ENCODE measurements at regions not wholly inside any gene's neighbourhood (a gene's known extent, or its start where the extent isn't known, plus 50 kb on each side); places are given as distances from the start of the nearest gene placed in this dataset.

GRCh38 chr15:31456354-31457060, 129.9 kb downstream of the KLF13 start:
- DNase-seq: no peak

- no peak for DNase-seq
Observed at GRCh38 chr15:31457161-31457560, 130.5 kb downstream of the KLF13 start.

- no peak for DNase-seq
Observed at GRCh38 chr15:31457631-31458526, 131.2 kb downstream of the KLF13 start.

GRCh38 chr15:31458596-31459399, 132.2 kb downstream of the KLF13 start:
- DNase-seq: no peak

- no peak for DNase-seq
Observed at GRCh38 chr15:31459400-31459748, 132.7 kb downstream of the KLF13 start.

GRCh38 chr15:31461375-31461774, 134.7 kb downstream of the KLF13 start:
- no peak for DNase-seq

GRCh38 chr15:31461911-31462480, 135.4 kb downstream of the KLF13 start:
- no peak for DNase-seq

- no peak for DNase-seq
Observed at GRCh38 chr15:31463521-31464102, 137.0 kb downstream of the KLF13 start.

GRCh38 chr15:31464216-31465082, 137.8 kb downstream of the KLF13 start:
- DNase-seq: no peak

- no peak for DNase-seq
Observed at GRCh38 chr15:31465083-31465955, 138.7 kb downstream of the KLF13 start.

- no peak for DNase-seq
Observed at GRCh38 chr15:31467361-31467760, 140.7 kb downstream of the KLF13 start.

- DNase-seq: no peak
Observed at GRCh38 chr15:31468911-31469785, 142.5 kb downstream of the KLF13 start.

- DNase-seq: no peak
Observed at GRCh38 chr15:31469786-31470525, 143.3 kb downstream of the KLF13 start.

GRCh38 chr15:31470756-31471155, 144.1 kb downstream of the KLF13 start:
- no peak for DNase-seq

GRCh38 chr15:31471731-31472430, 145.2 kb downstream of the KLF13 start:
- DNase-seq: no peak

- DNase-seq: no peak
Observed at GRCh38 chr15:31472636-31473384, 146.2 kb downstream of the KLF13 start.

GRCh38 chr15:31473385-31474058, 146.9 kb downstream of the KLF13 start:
- DNase-seq: no peak

All from NCI-H2029 (cell line).